HepG2 (cell line): ENCODE measurements at regions not wholly inside any gene's neighbourhood (a gene's known extent, or its start where the extent isn't known, plus 50 kb on each side); places are given as distances from the start of the nearest gene placed in this dataset.

Source experiments
- HNRNPK ChIP-seq: fragments of 200-400 bp; formaldehyde crosslinking; IDR thresholded peaks from 2 replicates; pipeline ENCODE4 v1.6.1; 2018; ENCODE audit warnings: low read length, low read depth, moderate library complexity, mild to moderate bottlenecking; ENCODE audit not compliant: poor library complexity, severe bottlenecking
- KDM1A ChIP-seq: IDR thresholded peaks from 2 replicates; pipeline ENCODE4 v1.6.1; 2016; ENCODE audit warnings: missing compliant biosample characterization
- MAX ChIP-seq: IDR thresholded peaks from 2 replicates; pipeline ENCODE4 v1.6.1; 2012; ENCODE audit warnings: inconsistent platforms
- POLR2A ChIP-seq, 2 experiments: IDR thresholded peaks; 2 replicates each; pipeline ENCODE4 v1.6.1; 2011; ENCODE audit warnings: low read depth in 2 of 2, low read length in 2 of 2, mild to moderate bottlenecking in 1 of 2, moderate library complexity in 1 of 2; ENCODE audit not compliant: insufficient read depth in 1 of 2
- SKIL ChIP-seq: sonication (generic); formaldehyde crosslinking; IDR thresholded peaks from 2 replicates; pipeline ENCODE4 v1.8.0; 2022; ENCODE audit warnings: missing genetic modification reagents, mild to moderate bottlenecking, moderate library complexity, borderline replicate concordance
- TOPORS ChIP-seq: sonication (generic); formaldehyde crosslinking; IDR thresholded peaks from 2 replicates; pipeline ENCODE4 v1.8.0; 2023; ENCODE audit warnings: mild to moderate bottlenecking, missing genetic modification reagents
- ZFY ChIP-seq: sonication (generic); formaldehyde crosslinking; IDR thresholded peaks from 2 replicates; pipeline ENCODE4 v1.4.0; 2020; ENCODE audit warnings: missing genetic modification reagents
- ZNF274 ChIP-seq: sonication (generic); formaldehyde crosslinking; IDR thresholded peaks from 2 replicates; pipeline ENCODE4 v1.5.1; 2020; ENCODE audit warnings: mild to moderate bottlenecking, missing genetic modification reagents
- ZNF451 ChIP-seq: sonication (generic); formaldehyde crosslinking; IDR thresholded peaks from 2 replicates; pipeline ENCODE4 v1.5.0; 2020; ENCODE audit warnings: mild to moderate bottlenecking, missing genetic modification reagents
- ZNF784 ChIP-seq: sonication (generic); formaldehyde crosslinking; IDR thresholded peaks from 2 replicates; pipeline ENCODE4 v1.5.1; 2020; ENCODE audit warnings: missing genetic modification reagents, mild to moderate bottlenecking, borderline replicate concordance
- TF ChIP-seq, protein P1 (sequence below): sonication (generic); formaldehyde crosslinking; IDR thresholded peaks from 2 replicates; pipeline ENCODE4 v1.4.0; 2020; ENCODE audit warnings: missing genetic modification reagents
- TF ChIP-seq, protein P2 (sequence below): sonication (generic); formaldehyde crosslinking; IDR thresholded peaks from 2 replicates; pipeline ENCODE4 v1.5.0; 2020; ENCODE audit warnings: mild to moderate bottlenecking, missing genetic modification reagents, moderate library complexity
- TF ChIP-seq, protein P3 (sequence below): sonication (generic); formaldehyde crosslinking; IDR thresholded peaks from 2 replicates; pipeline ENCODE4 v1.4.0; 2020; ENCODE audit warnings: mild to moderate bottlenecking, missing genetic modification reagents

GRCh38 chr1:209386156-209386555, 197.4 kb upstream of the CAMK1G start:
- TF ChIP-seq POLR2A (IDR thresholded peaks at IDR 0.05; ENCODE audit: insufficient read depth in 1 of 2, low read depth in 2 of 2, low read length in 2 of 2), result no peak
- no peak for TF ChIP-seq MAX
- TF ChIP-seq ZFY (CRISPR knock-in tag), result no peak
- no peak for TF ChIP-seq ZNF274
- TF ChIP-seq, protein P1, sequence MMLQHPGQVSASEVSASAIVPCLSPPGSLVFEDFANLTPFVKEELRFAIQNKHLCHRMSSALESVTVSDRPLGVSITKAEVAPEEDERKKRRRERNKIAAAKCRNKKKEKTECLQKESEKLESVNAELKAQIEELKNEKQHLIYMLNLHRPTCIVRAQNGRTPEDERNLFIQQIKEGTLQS (CRISPR knock-in tag), result no peak
- TF ChIP-seq, protein P2, sequence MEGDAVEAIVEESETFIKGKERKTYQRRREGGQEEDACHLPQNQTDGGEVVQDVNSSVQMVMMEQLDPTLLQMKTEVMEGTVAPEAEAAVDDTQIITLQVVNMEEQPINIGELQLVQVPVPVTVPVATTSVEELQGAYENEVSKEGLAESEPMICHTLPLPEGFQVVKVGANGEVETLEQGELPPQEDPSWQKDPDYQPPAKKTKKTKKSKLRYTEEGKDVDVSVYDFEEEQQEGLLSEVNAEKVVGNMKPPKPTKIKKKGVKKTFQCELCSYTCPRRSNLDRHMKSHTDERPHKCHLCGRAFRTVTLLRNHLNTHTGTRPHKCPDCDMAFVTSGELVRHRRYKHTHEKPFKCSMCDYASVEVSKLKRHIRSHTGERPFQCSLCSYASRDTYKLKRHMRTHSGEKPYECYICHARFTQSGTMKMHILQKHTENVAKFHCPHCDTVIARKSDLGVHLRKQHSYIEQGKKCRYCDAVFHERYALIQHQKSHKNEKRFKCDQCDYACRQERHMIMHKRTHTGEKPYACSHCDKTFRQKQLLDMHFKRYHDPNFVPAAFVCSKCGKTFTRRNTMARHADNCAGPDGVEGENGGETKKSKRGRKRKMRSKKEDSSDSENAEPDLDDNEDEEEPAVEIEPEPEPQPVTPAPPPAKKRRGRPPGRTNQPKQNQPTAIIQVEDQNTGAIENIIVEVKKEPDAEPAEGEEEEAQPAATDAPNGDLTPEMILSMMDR (CRISPR knock-in tag), result no peak
- no peak for TF ChIP-seq ZNF451 (CRISPR knock-in tag)
- TF ChIP-seq SKIL (CRISPR knock-in tag), result no peak
- TF ChIP-seq ZNF784 (CRISPR knock-in tag), result no peak
- no peak for TF ChIP-seq KDM1A (CRISPR knock-in tag)
- no peak for TF ChIP-seq TOPORS (CRISPR knock-in tag)
- TF ChIP-seq, protein P3, sequence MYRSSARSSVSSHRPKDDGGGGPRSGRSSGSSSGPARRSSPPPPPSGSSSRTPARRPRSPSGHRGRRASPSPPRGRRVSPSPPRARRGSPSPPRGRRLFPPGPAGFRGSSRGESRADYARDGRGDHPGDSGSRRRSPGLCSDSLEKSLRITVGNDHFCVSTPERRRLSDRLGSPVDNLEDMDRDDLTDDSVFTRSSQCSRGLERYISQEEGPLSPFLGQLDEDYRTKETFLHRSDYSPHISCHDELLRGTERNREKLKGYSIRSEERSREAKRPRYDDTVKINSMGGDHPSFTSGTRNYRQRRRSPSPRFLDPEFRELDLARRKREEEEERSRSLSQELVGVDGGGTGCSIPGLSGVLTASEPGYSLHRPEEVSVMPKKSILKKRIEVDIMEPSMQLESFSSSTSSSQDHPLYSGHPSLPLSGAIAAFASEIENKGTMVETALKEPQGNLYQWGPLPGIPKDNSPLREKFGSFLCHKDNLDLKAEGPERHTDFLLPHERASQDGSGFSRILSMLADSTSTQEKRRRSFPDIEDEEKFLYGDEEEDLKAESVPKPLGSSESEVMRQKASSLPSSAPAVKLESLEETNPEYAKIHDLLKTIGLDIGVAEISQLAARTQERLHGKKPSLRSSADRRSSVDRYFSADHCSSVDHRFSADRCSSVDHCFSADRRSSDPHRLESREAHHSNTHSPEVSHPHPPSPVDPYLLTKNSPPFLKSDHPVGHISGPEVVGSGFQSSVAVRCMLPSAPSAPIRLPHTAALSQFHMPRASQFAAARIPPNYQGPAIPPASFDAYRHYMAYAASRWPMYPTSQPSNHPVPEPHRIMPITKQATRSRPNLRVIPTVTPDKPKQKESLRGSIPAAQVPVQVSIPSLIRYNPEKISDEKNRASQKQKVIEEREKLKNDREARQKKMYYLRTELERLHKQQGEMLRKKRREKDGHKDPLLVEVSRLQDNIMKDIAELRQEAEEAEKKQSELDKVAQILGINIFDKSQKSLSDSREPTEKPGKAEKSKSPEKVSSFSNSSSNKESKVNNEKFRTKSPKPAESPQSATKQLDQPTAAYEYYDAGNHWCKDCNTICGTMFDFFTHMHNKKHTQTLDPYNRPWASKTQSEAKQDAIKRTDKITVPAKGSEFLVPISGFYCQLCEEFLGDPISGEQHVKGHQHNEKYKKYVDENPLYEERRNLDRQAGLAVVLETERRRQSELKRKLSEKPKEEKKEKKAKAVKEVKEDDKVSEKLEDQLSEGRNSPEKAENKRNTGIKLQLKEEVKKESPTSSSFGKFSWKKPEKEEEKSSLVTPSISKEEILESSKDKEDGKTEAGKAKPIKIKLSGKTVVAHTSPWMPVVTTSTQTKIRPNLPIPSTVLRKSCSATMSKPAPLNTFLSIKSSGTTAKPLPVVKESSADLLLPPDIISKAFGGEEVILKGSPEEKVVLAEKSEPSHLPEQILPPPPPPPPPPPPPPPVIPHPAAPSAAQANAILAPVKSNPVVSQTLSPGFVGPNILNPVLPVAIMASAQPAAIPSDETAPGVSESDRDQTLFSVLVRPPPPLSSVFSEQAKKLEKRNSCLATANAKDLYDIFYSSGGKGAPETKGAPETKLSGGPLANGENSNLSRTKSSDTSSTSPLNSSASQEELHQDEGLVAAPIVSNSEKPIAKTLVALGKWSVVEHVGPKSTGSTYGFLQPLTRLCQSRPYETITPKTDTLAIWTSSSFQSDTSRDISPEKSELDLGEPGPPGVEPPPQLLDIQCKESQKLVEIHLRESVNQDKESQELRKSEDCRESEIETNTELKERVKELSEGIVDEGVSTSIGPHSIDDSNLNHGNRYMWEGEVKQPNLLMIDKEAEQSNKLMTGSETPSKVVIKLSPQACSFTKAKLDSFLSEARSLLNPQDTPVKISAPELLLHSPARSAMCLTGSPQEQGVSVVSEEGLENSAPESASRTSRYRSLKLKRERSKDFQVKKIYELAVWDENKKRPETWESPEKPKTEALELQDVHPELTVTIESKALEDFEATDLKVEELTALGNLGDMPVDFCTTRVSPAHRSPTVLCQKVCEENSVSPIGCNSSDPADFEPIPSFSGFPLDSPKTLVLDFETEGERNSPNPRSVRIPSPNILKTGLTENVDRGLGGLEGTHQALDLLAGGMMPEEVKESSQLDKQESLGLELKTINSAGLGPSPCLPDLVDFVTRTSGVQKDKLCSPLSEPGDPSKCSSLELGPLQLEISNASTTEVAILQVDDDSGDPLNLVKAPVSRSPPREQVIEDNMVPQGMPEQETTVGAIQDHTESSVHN (CRISPR knock-in tag), result no peak
- no peak for TF ChIP-seq HNRNPK
